ENCODE measurements at regions not wholly inside any gene's neighbourhood (a gene's known extent, or its start where the extent isn't known, plus 50 kb on each side); places are given as distances from the start of the nearest gene placed in this dataset.
"Not testable (repeated sequence)": the region's sequence is repeated elsewhere in the genome, so short reads cannot be mapped to it uniquely, and the experiment has no call there.

- DNase-seq (ENCODE audit: low read depth): no peak
Observed at GRCh38 chr15:58297639-58298038, 134.2 kb upstream of the LIPC start.

GRCh38 chr15:58298879-58299850, 132.6 kb upstream of the LIPC start:
- no peak for DNase-seq (ENCODE audit: low read depth)

GRCh38 chr15:58302832-58303231, 129.0 kb upstream of the LIPC start:
- DNase-seq (ENCODE audit: low read depth): no peak

GRCh38 chr15:58303236-58303635, 128.6 kb upstream of the LIPC start:
- no peak for DNase-seq (ENCODE audit: low read depth)

- no peak for DNase-seq (ENCODE audit: low read depth)
Observed at GRCh38 chr15:58306591-58307312, 125.0 kb upstream of the LIPC start.

GRCh38 chr15:58307313-58307961, 124.4 kb upstream of the LIPC start:
- DNase-seq (ENCODE audit: low read depth): no peak

- no peak for DNase-seq (ENCODE audit: low read depth)
Observed at GRCh38 chr15:58308742-58309355, 122.9 kb upstream of the LIPC start.

- DNase-seq (ENCODE audit: low read depth): no peak
Observed at GRCh38 chr15:58309963-58310928, 121.5 kb upstream of the LIPC start.

- DNase-seq (ENCODE audit: low read depth): no peak
Observed at GRCh38 chr15:58311556-58311955, 120.2 kb upstream of the LIPC start.

GRCh38 chr15:58312031-58312430, 119.8 kb upstream of the LIPC start:
- DNase-seq (ENCODE audit: low read depth): no peak

- DNase-seq (ENCODE audit: low read depth): no peak
Observed at GRCh38 chr15:58313304-58313703, 118.5 kb upstream of the LIPC start.

- DNase-seq (ENCODE audit: low read depth): no peak
Observed at GRCh38 chr15:58313810-58314592, 117.8 kb upstream of the LIPC start.

GRCh38 chr15:58314593-58315216, 117.1 kb upstream of the LIPC start:
- no peak for DNase-seq (ENCODE audit: low read depth)

GRCh38 chr15:58318517-58318916, 113.3 kb upstream of the LIPC start:
- DNase-seq (ENCODE audit: low read depth): no peak

- DNase-seq (ENCODE audit: low read depth): no peak
Observed at GRCh38 chr15:58321034-58321433, 110.8 kb upstream of the LIPC start.

GRCh38 chr15:58322253-58322652, 109.5 kb upstream of the LIPC start:
- DNase-seq (ENCODE audit: low read depth): no peak

GRCh38 chr15:58323321-58323720, 108.5 kb upstream of the LIPC start:
- DNase-seq (ENCODE audit: low read depth): not testable (repeated sequence)

GRCh38 chr15:58324533-58324932, 107.3 kb upstream of the LIPC start:
- DNase-seq (ENCODE audit: low read depth): no peak

GRCh38 chr15:58327958-58328357, 103.8 kb upstream of the LIPC start:
- DNase-seq (ENCODE audit: low read depth): no peak

- DNase-seq (ENCODE audit: low read depth): no peak
Observed at GRCh38 chr15:58329211-58329610, 102.6 kb upstream of the LIPC start.

Measured in stimulated activated CD8-positive, alpha-beta memory T cell treated with anti-CD3 and anti-CD28 coated beads, Interleukin-15, amount 100 ng/mL, for 24 hours (primary cell).